GM18520 (cell line): ENCODE measurements at regions not wholly inside any gene's neighbourhood (a gene's known extent, or its start where the extent isn't known, plus 50 kb on each side); places are given as distances from the start of the nearest gene placed in this dataset.

Experiments used
- ATAC-seq: cut with Tn5 transposase; IDR thresholded peaks from one replicate; pipeline ENCODE4 v1.9.1; 2021; ENCODE audit not compliant: unreplicated experiment

DNA sequence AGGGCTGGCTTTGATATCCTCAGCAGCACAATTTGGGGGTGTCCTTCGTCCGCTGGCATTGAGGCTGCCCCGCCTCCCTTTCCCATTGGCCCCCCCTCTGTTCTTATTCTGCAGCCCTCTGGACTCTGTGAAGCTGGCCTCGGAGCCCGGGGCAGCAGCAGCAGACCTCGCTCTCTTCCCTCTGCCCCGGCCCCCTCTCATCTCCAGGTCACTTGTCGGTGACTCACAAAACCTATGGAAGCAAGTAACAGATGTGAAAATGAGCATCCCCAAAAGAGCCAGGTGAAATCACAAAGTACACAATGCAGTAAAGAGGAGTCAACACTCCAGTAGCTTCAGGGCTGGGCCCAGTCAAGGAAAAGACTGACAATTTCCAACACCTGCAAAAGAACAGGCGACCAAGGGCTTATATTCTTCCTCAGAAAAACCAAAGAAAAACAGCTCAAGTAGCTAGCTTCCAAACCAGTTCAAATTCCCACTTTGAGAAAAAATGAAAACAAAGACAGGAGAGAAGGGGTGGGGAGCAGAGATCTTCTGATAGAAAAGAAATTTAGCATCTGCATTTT is 97.5 kb downstream of the ZNF608 start:
- ATAC-seq = no peak

DNA sequence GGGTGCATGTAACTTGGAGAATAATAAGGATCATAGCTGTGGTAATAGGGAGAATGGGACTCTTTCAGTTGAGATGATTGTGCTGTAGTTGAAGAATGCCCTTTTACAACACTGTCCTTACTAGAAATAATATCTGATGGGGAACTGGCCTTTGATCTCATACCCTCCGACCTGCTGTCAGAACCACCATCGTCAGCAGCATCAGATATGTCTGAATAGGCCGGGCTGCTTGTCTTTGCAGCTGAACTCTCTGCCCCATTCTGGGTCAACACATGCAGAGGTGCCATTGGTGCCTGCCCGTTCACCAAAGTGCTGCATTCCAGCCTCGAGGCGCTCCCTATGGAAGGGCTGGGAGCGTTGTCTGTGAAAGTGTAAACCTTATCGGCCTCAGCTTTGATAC is 99.1 kb downstream of the ZNF608 start:
- ATAC-seq = no peak

DNA sequence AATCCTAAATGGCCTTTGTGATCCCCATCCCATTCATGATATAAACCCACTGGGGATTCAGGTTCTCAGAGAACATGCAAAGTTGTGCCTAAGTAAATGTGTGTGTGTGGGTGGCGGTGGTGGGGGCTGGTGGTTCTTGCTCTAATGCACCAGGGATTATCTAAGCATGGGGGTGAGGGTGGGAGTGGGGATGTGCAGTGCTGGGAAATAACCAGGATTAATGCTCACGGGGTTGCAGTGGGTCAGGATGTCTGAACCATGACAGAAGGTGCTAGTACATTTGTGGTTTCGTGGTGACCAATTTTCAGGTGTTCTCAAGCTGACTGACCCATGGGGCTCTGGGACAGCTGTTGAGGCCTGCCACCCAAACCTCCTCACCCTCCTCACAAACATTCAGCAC is 101.0 kb downstream of the ZNF608 start:
- peak; percentile 22 for ATAC-seq

DNA sequence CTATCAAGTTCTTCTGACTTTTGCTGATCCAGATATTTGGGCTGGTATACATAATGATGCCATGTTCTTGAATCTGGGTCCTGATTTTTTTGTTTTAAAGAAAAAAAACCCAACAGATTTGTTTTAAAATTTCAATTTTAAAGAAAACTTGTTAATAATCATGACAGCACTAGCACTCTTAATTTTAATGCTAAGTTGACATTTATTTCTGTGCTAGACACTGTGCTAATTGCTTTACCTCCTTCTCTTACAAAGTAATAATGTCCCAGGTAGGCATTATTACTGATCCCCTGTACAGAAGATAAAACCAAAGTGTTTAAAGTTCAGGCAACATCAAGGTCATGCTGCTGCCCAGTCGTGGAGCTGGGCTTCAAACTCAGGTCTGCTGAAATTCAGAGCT is 101.9 kb downstream of the ZNF608 start:
- ATAC-seq = no peak

DNA sequence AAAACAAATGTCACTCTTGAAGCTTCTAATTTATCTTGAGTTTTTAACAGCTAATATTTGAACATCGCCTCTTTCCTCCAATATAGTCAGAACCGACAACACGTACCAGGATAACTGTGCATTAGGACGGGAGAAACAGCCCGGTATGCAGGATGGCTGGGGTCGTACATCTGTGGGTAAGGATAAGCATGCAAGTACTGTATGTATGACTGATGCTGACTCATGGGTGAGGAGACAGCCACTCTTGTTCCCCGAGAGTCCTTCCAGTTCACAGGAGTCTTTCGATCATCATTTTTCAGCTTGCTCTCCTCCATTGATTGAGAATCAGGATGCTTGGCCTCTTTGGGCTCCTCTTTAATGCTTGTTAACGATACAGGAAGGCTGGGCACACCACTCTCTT is 102.3 kb downstream of the ZNF608 start:
- no peak for ATAC-seq

DNA sequence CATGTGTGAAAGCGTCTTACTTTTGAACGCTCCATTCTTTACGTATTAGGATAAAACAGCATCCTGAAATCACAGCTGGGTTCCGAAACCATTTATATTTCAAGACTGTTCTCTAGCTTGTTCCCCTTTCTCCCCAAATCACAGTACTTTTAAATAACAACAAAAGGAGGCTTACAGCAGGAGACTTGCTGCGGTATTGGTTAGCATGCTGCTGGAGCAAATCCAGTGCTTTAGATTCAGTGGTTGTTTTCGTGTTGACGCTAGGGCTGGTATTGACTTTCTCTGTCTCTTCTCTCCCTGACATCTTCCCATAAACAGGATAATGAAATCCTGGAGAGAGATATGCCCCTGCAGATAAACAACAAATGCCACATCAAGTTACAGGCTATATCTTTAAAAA is 103.1 kb downstream of the ZNF608 start:
- no peak for ATAC-seq

DNA sequence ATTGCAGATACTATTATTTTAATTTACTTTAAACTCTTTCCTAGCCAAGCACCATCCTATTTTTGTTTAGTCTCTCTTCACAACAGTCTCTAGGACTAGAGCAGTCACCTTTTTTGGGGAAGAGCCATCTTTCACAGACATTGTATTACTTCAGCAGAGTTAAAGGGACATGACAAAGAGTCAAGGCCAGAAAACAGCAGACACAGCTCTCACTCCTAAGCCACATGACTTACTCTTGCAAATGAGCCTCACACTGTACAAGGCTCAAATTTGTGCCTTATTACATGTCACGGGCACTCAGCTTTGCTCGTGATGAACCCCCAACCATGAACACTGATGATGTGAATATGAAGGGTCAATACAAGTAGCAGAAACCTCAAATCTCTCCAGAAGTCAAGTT is 104.3 kb downstream of the ZNF608 start:
- no peak for ATAC-seq

DNA sequence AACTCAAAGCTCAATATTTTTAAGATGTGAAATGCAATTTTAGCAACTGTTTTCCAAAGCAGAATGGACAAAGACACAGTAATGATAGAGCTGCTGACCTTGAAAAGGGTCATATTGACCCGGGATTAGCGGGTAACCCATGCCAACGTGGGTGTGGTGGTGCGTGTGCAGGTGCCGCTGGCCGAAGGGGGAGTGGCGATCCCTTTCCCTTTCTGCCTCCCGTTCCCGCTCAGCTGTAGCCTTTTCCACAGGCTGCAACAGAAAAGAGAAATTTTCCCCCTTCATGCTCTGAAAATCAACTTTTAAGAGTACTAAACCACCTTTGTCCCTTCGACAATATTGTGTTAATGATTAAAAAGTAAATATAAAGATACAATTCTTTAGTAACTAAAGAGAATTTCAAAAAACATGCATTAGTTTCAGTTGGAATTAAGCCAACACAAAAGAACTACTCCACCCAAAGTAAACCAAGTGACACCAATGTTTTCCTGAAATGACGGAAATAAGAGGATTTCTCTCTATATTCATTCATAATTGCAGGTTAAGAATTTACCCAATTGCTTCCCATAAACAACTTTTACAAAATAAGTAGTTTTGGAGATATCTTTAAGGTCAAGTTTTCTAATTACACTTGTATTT is 105.2 kb downstream of the ZNF608 start:
- no peak for ATAC-seq

DNA sequence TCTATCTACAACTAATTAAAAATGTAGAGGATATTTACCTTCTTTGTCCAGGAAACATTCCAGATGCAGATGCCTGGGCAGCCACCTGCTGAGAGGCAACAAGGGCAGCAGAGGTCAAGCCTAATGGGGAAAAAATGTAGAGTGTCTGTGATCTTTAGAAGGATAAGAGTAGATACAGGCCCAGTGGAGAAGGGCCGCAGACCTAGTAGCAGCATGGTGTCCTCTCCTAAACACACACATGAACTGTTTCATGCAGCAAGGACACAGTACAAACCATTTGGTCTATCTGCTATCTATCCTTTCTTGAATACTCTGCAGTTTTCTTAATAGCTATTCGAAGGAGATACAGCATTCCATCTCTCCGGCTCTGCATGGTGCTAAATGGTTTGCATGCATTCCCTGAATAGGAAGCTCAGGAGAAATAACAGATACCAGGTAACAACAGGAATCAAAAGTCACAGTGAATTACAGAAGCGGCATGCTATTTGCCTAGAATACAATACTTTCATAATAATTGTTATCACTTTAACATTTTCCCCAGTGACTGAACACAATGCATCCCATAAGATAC is 107.3 kb downstream of the ZNF608 start:
- no peak for ATAC-seq

DNA sequence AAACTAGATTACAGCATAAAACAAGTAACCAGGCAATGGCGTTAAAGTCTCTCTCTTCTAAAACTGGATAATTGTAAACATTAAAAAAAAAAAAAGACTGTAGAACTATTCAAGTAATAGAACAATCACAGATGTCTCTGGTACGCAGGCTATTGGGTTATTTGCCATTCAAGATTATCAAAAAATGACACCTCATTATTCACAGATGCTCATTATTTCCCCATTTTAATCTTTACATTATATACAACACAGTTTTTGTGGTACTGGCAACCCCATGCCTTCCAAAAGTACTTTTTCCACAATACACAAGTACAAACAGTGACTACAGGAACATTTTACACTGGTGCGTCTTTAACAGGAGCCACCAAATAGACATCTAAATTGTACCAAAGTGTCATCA is 109.4 kb downstream of the ZNF608 start:
- no peak for ATAC-seq

DNA sequence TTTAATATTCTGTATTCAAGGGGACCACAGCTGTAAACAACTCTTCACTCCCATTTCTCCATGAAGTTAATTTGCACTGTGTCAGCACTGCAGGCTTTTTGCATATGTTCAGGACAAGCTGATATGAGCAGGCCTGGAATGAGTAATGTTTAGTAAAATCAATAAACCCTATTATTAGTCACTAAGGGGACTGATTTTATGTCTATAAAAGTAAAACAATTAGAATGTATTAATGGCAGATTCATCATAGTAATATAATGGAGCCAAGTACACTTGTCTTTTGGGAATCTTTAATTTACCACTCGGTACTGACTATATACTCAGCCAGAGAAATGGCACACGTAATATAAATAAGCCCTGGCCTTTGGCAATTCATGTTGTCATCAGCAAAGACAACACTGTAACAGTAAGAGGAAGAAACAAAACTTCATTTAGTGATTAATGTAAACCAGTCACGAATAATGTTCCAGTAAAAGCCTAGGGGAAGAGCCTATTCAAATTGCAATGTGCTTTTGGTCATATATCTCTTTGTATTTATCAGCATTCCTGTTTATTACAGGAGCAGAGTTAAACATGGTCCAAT is 111.6 kb downstream of the ZNF608 start:
- peak; percentile 43 for ATAC-seq

DNA sequence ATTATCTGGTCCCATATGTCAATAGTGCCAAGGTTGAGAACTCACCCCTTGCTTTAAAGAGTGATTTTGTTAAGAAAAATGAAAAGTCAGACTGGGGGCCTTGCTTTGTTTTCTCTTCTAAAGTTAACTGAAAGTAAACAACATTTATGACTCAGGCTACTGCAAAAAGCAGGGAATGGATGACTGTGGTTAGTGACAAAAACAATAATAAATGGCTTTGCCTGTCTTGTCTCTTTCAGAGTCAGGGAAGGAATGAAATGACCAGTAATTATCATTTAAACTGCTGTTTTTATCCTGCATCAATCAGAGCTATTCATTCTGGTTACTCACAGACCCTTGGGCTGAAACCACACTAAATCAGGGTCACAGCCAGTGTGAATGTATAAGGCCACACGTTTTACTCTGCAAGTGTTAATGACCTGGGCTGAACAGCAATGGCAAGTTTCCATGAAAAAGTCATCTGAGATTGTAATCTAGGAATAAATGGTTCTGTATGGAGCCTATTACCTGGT is 112.2 kb downstream of the ZNF608 start:
- peak; percentile 16 for ATAC-seq

DNA sequence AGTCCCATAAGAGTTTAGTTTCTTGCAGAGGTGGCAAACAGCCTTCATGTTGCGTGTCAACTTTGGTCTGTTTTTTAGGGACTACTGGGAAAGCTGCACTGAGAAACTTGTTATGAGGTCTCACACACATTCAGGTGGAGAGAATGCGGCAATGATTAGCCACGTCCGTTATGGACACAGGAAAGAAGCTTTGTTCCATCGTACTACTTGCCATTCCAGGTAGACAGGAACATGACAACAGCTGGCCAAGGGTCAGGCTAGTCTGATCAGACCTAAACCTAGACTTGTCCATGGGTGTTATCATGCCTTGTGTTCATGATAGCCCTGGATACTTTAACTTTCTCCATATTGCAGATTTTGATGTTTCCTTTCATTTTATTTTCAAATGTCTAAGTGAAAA is 113.2 kb downstream of the ZNF608 start:
- no peak for ATAC-seq

DNA sequence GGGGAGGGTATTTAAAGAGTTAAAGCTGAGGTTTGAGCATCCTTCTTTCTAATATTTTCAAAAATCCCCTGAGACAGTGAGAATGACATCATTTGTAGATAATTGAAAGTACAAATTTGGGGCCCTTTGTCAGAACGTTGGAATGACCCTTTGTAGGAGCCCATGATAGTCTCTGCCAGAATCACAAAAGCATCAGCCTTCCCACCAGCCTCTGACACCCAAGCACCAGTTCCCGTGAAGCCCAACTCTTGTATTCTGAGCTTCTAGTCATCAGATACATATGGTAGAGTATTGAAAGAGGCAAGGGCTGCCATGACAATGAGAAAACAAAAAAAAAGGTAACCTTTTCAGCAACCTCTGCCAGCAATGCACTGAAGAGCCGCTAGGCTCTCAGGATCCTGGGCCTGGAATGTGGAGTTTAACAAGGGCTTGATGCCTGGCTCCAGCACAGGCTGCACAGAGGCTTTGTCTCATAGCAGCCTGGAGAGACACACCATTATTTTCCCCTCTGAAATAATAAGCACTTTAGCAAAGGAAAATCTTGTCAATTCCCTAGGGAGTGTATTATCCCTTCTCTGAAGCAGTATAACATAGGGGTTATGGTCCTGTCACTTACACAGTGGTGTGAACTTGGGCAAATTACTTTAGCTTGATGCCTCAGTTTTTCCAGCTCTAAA is 114.4 kb downstream of the ZNF608 start:
- ATAC-seq = no peak

DNA sequence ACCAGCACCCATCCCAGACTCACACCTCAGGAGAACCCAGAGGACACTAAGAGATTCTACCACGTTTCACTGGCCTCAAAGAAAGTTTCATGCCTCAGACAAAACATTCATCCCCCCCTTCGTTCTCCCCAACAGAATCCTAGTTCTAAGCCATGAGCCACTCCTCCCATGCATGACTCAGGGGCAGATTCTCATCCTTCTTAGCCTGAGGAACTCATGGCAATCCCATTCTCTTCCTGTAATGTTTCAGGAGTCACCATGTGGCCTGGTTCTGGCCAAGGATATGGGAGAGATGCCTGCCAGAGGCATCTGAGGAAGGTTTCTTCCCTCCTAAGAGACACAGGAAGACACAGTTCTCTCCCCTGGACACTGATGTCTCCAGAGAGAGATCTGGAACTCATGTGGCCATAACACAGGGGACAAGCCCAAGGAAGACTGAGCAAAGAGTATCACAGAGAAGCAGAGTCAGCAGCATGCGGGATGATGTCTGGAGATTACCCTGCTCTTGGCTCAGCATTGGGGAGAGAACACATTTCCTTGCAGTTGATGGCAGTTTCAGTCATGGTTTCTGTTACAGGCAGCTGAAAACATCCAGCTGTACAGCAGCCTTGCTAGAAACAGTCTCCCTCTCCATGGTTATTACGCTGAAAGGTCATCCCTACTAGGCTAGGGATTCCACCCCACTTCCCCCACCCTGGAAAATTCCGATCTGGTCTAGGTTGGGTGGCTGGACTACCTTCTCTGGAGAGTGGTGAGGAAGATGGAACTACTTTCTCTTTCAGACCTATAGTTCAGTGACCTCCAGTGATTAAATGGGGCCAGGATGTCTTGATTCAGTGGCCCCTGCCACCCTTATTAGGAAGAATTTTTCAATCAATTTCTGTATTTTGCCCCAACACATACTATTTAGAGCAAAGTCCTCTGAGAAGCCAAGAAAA is 115.4 kb downstream of the ZNF608 start:
- peak; percentile 34 for ATAC-seq

DNA sequence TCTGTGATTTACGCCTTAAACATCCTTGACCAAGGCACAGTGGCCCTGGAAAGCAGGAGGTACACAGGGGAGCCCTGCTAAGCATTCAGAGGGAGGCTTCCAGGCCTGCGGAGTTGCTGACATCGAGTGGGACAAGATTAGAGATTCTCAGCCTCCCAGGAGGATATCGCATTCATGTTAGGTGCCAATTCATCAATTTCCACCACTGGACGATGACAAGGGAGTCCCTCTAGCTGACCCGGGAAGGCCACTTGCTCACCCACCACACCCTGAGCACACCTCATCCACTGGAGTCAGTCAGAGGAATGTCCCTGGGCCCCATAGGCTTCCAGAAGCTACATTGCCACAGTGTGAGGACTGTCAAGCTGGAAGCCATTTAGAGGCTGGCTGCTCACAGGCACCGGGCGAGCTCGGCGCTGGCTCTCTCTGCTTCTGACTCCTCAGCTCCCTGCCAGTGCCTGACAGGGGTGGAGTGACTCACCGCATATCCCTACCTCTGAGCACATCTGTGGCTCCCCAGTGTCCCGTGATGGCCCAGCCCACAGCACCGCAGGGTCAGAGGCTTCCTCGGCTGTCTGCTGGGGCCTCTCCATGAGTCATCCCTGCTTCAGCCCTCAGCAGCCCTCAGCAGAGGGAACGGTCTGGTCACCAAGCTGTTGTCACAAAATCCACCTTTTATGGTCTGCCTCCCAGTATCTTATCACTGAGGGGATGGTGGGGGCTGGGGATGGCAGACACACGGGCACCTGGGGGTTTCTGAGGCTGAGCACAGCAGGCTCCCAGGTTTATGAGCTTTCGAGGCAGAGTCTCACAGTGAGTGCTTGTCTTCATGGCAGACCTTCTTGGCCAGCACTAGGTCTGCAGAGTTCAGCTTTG is 117.5 kb downstream of the ZNF608 start:
- no peak for ATAC-seq

DNA sequence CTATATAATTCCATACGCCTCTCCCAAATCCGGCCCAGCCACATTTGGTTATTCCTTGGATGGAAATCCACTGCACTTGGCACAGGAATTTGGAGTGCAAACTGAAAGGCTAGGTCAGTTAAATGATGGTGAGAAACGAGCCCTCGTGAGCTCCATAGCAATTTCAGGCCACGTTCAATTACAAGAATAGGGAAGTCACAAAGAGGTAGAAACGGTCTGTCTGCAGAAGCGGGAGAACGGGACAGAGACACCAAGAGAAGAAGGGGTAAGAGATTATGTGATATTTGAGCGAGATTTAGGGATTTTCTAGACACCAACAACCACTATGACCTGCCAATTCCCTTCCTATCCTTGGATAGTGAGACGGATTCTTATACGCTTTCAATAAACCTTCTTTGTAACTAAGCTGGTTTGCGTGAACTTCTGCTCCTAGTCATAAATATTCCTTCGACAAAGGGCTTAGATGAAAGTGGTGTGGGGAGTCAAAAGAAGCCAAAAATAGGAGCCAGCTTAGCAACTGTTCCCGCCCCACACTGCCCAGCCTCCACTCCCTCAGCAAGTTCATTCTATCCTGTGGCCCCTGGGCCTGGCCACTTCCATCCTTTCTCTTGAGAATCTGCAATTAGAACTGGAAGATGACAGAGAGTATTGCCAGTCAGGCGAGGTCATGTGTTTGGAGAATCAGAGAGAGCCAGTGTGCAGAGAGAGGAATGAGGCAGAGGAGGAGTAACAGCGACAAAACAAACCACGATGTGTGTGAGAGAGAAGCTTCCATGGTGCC is 118.4 kb downstream of the ZNF608 start:
- ATAC-seq = no peak

DNA sequence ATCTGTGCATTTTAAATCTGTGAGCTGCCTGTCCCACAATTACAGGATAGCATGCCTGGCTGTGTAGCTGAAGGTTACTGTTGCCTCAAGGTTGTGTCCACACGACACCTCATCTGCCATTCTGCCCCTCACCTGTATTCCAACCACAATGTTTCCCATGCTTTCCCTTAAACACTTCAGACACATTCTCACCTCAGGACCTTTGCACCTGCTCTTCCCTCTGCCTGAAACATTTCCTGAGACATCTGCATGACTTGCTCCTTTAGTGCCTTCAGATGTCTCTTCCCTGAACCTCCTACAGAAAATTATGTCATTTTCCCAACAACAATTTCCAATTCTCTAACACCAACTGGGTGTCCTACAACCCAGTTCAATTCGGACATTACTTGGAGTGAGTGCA is 120.4 kb downstream of the ZNF608 start:
- ATAC-seq = no peak

DNA sequence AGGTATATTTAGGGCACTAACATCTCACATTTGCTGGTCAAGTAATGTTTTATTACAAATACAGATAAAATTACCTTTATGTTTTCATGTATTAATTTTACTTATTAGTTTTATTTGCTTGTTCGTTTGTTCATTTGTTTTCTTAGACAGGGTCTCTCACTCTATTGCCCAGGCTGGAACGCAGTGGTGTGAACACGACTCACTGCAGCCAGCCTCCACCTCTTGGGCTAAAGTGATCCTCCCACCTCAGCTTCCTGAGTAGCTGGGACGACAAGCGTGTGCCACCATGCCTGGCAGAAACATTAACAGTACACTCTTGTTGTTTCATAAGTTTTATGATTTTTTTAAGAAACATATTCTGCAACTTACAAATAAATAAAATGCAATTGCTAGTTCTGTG is 123.2 kb downstream of the ZNF608 start:
- no peak for ATAC-seq
